Ammon's horn (tissue), 1 donor: ENCODE measurements at regions not wholly inside any gene's neighbourhood (a gene's known extent, or its start where the extent isn't known, plus 50 kb on each side); places are given as distances from the start of the nearest gene placed in this dataset.

Source experiments
- DNase-seq: peaks from one replicate; pipeline ENCODE4 v3.0.0-alpha.2; 2016; ENCODE audit warnings: low spot score

DNA sequence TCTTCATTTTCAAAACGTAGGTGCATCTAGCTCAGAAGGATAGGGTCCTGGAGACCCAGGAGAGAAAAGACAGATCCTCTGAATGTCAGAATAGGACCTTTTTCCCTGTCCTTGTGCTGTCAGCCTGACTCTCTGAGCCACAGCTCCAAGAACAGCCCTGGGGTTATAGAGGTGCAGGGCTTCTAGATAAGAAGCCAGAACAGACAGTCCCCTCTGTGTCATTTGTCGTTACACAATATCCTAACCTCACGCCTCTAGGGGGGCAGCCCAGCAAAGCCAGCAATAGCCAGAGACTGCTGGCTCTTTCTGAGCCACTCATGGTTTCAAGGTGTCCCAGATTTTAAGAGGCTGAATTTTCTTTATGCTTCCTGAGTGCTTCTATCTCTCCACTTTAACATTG is 153.2 kb upstream of the THBS1 start:
- no peak for DNase-seq

DNA sequence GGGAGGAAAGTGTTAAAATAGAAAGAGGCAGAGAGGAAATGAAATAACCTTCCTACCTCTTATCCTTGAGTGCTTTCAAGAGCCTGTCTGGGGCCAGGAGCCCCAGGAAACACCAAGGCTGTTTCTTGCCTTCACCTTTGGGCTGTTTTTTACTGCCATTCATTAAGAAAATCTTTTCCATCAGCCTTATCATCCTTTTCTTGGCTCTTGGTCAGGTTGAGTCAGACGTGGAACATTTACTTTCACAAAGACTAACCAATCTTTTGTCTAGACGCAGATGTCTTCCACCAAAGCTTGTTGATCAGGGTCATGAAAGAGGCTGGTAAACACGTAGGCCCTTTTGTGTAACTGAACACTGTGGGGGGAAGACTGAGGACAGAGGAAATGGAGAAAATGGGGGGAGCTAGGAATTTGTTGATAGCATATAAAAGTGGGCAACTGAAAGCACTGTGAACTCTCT is 151.0 kb upstream of the THBS1 start:
- no peak for DNase-seq

DNA sequence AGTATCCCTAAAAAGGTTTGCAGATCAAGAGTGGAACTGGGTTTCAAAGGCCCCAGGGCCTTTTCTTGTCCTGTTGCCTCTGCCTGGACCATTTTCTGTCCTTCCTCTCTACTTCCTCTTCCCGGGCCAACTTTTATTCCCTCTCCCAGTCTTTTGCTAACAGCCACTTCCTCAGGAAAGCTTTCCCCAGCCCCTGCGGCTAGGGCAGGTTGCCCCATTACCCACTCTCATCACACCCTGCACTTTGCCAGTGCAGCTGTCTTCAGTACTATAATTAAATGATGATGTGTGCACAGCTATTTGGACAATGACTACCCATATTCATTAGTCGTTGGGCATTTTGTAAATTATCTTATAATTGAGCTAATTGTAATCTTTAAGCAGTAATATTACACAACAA is 150.5 kb upstream of the THBS1 start:
- no peak for DNase-seq

DNA sequence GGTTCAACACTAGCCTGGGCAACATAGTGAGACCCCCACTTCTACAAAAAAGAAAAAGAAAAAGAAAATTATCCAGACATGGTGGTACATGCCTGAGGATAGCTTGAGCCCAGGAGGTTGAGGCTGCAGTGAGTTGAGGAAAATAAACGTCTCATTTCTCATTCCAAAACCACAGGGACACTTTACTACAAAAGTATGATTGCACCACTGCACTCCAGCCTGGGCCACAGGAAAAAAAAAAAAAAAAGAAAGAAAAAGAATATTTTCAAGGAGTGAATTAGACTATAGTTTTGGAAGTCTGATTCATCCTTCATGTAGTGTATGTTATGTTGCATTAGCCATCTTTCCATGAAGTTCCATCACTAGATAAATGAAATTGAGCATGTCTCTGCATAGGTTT is 149.5 kb upstream of the THBS1 start:
- no peak for DNase-seq

DNA sequence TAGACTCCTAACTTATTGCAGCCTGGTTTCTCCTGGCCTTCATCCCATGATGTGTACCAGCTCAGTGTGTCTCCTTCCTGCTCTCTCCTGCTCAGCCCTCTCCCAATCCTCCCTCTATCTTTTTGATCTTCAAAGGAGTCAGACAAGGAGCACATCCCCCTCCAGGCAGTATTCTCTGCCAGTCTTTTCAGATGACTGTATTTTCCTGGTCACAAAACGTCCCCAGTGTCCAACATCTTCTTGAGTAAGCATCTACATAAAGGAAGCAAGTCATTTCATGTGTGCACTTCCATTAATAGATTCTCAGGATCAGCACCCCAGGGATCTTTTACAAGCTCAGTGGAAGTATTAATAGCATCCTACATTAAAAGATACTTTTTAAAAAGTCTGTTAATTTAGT is 148.9 kb upstream of the THBS1 start:
- no peak for DNase-seq

DNA sequence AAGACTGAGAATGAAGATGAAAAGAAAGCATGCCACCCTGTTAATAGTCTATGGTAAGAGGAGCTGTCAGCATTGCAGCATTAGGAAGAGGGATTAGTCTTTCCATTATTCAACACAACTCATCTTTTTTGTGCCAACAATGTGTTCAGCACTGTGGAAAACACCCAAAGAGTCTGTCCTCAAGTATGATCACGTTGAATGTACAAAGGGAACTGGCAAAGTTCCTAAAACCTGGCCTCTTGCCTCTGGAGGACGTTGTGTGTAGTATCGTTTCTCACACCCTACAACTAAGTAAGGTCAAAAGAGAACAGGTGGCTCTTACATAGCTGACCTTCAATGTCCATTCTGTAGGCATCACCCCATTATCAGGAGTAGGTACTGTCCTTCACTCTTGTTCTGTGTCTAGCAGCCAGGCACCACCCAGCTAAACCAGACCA is 147.9 kb upstream of the THBS1 start:
- no peak for DNase-seq

DNA sequence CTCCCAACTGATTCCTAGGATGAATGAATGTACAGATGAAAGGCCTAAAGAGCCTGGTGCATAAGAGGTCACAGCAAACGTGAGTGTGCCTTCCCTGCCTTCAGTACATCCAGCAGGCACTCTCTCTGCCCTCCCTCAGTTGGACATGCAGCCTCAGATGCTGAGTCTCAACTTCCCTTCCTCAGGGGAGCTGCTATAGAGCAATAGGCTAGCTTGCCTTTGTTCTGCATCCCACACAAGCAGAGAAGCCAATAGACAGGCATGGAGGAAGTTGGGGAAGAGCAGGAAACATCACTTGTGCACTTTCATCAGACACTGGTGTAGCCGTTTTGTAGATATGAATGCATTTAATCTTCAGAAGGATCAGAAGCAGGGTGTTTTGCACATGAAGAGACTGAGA is 147.5 kb upstream of the THBS1 start:
- DNase-seq, result no peak

DNA sequence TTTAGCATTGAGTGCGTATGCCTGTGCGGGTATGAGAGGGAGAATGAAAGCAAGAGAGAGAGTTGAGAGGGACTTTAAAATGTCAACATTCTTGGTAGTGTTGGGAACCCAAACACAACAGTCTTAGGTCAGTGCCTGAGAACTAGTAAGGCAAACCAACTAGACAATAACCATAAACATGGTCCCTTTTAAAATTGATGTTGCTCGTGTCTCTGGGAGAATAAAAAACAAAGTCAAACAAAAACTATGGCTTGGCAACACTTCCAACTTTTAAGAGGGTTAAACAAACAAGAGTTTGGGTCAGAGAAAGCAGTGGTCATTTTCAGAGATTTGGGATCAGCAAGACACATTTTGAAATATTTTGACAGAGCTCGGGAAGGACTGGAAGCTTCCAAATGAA is 146.7 kb upstream of the THBS1 start:
- no peak for DNase-seq

DNA sequence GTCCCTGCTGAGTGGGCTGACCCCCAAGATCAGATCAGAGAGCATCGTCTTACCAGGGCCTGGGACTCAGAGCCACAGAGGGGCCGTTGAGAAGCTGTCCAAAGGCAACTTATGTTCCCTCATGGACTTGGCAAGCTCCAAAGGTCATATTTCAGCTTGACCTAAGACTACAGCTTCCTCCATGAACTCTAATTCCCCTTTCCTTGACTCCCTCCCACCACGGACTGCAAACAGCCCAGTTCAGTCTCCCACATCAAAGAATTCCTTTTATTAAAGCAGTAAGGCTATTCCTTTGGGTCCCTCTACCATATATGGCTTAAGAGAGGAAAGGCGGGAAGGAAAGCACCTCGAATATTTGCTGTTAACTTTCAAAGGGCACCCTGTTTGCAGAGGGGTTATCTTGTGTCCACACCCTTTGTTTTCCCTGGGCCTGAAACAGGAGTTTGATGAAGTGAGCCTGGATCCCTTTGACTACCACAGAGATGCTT is 146.1 kb upstream of the THBS1 start:
- no peak for DNase-seq

DNA sequence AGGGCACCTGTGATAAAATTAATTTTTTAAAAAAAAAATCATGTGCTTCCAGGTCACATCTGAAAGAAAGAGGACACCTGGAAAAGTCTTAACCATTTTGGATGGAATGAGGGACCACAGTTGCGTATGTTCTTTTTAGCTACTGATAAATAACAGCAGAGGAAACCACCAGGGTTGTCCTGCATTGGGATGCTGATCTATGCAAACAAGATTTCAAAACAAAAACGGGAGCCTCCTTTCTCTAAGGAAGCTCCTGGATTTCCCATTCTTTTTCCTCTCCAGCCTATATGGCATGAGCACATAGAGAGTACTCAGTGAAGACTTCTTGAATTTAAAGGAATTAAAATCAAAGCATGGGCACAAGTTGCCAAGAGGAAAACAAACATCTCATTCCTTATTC is 145.6 kb upstream of the THBS1 start:
- DNase-seq, result no peak

DNA sequence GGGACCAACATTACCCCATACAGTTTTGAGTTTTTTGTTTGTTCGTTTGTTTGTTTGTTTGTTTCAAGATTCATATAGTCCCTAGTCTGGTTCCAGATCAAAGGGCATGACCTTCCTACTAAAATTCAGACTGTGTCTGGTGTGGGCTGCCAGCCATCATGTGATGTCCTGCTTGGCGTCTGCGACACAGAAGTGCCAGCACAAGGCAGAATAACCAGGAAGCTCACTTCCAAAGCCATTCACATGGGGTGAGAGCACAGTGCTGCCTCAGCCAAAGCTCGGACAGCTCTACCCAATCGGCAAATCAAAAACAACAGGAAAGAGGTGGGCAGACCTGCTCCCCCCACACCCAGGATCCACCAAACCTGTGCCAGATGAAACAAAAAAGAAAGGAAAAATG is 142.6 kb upstream of the THBS1 start:
- DNase-seq, result no peak

DNA sequence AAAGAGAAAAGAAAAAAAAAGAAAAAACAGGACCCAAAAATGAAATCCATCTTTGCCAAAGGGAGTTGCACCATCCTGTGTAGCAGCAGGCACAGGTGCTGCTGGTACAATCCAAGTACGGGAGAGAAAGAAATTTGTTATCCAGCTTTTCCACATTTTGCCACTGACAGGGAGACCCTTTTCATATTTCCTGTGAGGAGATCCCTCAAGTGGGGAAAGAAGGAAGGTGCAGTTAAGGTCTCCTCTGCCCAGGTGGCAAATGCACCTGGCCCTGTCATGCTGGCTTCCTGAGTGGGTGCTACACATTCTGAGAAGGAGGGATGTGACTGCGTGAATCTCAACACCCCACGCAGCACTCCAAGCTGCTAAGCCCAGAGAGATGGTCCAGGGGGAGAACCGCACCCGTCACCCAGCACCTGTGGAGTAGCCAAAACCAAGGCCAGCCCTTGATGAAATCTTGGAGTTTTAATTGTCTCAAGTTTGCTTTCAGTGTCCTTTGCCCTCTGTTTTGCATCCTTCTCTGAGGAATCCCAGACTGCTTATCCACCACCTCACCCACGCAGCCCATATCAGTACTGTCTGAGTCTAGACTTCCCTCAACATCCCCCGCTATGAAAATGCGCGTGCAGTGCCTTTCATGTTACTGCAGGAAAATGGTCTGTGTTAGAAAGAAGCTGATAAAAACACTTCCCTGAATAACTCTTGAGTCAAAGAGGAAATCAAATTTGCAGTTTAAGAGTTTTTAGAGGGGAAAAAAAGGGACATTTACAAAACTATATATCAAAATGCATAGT is 141.9 kb upstream of the THBS1 start:
- DNase-seq, result peak; percentile 17

DNA sequence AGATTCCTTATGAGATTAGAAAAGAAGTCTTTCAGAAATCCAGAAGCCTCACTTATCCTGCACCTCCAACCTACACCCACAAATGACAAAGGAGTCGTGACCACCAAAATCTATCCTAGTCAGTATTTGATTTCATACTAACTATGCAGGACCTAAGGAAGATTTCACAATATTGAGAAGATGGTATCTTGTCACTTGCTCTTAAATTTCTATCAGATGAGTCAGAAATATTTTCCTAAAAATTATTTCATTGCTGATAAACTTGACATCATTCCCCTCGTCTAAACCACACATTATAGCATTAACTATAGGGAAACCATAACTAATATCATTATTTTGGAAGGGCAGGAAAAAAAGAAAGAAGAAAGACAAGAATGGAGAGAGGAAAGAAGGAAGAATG is 138.0 kb upstream of the THBS1 start:
- DNase-seq, result no peak

DNA sequence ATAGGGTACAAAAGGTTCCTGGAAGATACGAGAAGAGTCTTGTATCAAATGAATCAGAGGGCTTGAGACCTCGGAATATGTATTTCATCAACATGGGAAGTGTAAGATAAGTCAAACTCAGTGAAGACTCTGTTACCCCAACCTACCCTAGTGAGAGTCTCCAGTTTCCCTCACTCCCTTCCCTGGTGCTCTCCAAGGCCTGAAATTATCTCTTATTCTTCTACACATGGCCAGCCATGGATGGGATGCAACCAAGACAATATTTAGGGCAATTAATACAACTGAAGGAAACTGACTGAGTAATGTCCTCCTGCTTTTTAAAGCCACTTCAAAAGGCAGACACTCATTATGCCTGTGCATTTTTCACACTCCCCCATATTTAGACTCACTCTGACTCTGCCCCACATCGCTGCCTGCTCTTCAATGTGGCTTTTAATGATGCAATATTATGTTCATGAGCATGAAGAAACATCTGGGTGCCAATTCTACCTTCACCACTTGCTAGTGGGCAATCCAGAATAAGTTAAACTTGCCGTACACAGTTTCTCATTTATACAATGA is 137.1 kb upstream of the THBS1 start:
- DNase-seq, result no peak

DNA sequence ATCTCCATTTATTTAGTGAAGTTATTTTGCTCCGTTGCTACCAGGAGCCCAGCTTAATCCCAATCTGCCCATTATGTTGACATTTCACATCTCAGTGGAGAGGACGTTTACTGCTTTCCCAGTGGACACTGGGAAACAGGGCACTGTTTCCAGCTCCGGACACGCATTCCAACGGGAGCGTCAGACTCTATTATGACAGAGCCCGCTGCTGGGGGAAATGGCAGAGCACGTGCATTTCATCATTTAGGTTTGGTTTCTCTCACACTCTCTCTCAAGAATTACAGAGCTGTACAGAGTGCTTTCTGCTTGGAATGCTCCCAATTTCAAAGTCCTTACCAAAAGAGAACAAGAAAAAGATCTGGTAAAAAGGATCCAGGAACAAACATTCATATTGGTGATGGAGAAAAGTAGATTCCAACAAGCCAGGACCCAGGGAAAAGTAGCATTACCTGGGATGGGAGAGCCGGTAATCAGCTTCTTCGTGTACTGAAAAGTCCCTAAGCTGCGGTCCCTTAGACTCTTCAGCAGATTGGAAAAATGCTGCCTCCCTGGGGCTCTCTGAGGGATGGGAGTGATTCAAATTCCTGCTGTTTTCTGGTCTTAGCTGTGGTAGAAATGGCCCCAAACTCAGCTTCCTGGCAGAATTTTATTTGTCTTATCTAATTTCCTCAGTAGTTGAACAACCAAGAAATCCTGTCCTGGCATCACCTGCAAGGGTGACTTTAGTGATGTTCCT is 136.0 kb upstream of the THBS1 start:
- DNase-seq, result no peak

DNA sequence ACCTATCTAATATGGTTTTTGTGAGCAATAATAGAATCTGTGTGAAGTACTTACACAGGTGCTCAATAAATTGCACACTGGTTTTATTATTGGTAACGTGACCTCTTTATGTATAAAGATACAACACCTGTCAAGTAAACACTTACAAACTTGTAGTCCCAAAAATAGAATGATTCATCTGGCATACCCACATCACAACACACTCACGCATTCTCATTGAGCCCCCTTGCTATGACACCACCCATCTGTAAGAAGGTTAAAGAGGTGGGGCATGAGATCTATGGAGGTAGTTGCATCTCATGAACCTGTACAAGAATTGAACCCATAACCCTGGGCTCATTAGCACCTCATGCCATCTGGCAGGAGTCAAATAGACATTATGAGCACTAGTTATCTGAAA is 134.9 kb upstream of the THBS1 start:
- DNase-seq, result no peak

DNA sequence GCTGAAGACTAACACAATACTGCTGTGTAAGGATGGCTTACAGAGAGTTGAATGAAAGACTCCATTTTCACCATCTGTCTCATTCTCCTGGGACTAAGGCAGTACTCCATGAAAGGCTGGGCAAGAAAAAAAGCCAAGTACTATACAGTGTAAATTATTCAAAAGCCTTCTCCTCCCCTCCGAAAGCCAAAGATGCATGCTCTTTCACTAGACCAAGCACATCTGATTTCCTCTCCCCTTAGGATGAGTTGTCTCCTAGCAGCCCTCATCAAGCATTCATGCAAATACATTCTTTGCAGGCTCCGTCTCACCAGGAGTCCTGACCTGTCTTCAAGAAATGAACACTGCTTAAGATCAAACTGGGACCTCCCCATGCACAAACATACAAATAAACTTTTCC is 133.5 kb upstream of the THBS1 start:
- no peak for DNase-seq

DNA sequence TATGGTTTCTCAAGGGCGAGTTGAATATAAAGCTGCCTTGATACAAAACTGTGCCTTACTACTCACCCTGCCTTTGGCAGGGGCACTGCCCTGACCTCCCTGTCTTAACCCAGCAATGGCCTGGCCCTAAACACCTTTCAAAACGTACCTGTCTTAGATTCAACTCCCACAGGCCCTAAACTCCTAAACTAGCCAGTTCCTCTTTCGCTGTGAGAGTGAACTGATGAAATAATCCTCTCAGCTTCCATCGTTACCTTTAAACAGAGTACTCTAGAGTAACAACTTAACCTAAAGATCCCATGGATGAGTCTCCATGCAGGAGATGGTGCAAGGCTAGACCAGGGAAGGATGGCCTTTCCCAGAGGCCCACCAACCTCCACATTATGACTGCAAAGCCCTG is 133.0 kb upstream of the THBS1 start:
- no peak for DNase-seq

DNA sequence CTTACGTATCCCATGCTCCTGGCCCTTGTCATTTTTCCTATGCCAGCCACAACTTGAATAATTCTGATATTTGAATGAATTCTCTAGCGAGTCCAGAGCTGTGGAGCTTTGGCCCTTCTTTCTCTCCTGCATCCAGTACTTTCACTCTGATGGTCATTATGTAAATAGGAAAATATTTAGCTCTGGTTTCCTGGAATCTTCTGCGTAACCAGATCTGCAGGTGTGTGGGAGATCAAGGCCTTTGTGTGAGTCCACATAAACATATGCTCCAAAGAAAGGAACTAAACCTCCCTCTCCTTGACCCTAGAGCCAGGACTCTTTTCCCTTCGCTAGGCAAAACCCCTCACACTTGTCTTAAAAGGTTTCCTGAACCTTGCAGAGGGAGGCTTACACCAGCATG is 132.5 kb upstream of the THBS1 start:
- no peak for DNase-seq

DNA sequence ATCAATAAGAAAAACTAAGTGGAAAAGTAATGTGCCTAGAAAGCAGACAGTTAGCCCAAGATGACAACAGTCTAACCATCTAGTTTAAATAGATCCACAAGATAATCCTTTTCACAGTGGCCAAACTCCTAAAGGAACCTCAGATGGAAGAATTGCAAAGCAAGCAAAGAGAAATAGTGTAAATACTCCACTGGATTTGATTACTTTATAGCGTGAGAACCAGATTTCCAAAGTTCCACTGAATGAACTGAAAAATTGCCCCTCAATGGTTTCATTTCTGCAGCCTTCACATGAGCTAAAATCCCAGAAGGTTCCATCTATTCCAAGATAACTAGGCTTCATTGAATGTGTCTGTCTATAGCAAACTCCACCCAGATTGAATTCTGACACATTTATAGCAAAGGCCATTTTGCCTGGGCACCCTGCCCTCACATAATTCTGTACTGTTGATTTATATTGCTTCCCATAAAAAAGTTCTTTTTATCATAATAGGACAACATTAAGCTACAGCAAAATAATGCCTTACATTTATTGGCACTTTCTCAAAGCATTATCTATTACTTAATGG is 129.7 kb upstream of the THBS1 start:
- DNase-seq, result no peak

DNA sequence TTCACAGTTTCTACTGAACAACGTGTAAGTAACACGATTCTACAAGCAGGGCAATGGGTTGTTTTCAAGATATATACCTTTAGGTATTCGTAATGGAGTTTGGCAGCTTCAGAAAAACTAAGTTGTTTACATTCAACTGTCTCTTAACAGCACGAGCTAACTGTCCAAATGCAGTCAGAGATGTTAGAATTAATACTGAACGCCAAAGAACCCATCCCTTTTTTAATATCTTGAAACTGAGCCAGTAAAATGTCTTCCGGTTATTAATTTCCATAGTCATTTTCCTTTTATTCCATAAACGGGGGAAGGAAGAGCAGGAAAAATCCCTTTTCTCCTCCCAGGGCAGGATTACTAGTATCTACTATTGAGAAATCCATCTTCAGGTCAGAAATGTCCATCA is 129.0 kb upstream of the THBS1 start:
- no peak for DNase-seq

DNA sequence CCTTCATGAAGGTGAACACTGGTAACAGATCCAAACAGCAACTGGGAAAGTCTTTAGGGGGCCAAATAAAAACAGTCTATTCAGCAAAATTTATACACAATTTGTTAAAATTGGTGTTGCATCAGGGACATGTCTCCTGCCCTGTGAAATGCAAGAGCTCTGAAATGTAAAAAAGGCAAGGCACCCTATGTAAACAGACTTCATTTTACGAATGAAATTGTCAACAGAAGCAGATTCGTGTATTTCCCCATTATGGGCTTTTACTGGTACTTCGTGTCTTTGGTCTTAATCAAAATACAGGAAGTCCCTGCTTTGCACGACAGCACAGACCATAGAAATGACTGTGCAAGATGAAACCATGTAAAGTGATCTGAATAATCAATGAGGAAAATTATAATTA is 127.3 kb upstream of the THBS1 start:
- no peak for DNase-seq
